HuH-7.5 (cell line): ENCODE measurements at regions not wholly inside any gene's neighbourhood (a gene's known extent, or its start where the extent isn't known, plus 50 kb on each side); places are given as distances from the start of the nearest gene placed in this dataset.

ENCODE experiments used
- DNase-seq: peaks from one replicate; pipeline ENCODE4 v3.0.0; 2011; ENCODE audit warnings: low spot score

DNA sequence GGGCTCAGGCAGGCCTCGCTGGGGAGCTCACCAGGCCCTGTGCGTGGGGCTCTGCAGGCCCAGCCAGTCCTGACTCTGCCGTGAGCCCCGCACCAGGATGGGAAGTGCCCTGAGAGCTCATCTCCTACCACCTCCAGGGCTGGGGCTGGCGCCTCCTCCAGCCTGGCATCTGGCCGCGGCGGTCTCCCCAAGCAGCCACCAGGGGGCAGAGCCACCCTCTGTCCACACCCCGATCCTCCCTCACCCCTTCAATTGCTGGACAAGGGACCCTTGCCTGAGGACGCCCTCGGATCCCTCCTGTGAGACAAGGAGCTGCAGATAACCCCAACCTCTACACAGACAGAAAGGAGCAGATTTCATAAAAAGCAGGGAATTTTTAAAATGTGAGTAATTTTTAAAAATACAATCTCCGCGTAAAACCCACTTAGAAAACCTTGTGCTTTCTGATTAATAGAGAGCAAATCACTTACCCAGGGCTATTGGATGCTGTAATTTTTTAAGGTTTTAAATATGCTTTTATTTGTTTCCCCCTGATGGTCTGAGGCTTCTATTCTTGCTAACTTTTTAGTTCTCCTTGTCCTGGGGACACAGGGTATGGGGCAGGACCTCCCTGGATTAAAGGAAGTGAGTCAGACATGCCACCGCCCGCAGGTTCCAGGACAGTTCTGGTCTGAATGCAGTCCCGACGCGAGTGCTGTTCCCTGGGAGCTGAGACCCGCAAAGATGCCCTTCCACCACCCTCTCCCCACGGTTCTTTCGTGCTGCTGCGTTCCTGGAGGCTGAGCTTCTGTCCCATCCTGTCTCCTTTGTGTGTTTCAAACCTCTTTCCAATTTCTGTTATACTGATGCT, 52.3 kb upstream of the CHRNA7 start:
- peak; percentile 31 for DNase-seq
